DMS153 (cell line): ENCODE measurements at regions not wholly inside any gene's neighbourhood (a gene's known extent, or its start where the extent isn't known, plus 50 kb on each side); places are given as distances from the start of the nearest gene placed in this dataset.
"Not testable (repeated sequence)": the region's sequence is repeated elsewhere in the genome, so short reads cannot be mapped to it uniquely, and the experiment has no call there.

Experiments
- DNase-seq: peaks from one replicate; lab custom pipeline; 2025; lab: John Stamatoyannopoulos, UW

DNA sequence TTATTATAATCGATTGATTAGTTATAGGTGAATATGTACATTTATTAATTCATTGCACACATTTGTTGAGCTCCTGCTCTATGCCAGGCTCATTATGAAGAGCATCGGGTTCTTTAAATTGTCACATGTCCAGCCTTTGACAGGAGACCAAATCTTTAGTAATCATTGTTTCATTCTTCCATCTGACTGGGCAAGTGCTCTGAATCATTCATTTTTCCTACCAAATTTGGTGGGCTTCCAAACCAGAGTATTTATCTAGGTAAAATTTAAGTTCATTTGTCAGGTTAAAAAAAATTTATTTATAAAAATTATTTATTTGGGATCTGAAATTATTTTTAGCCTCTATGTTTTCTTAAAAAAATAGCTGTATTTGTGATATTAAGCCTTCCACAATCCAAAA, 404.9 kb upstream of the MMS22L start:
- DNase-seq: no peak

GRCh38 chr6:97689078-97689754, 406.2 kb upstream of the MMS22L start:
- no peak for DNase-seq

GRCh38 chr6:97697456-97697855, 414.4 kb upstream of the MMS22L start:
- DNase-seq: no peak

DNA sequence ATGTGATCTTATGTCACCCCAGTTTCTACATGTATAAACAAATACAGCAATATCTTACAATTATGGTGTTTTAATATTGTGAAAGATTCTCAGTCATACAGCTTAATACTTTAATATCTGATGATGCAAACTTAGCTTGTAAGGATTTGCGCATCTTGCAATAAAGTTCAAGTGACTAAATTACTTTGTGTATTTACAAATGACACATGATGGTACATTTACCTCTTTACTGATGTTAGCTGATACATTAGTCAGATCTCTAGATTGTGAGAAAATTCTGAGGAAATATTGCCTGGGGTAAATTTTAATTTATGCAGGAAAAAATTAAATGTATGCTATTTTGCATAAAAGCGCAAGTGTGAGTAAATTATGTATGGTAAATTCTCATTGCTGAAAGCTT, 418.8 kb upstream of the MMS22L start:
- DNase-seq: no peak

DNA sequence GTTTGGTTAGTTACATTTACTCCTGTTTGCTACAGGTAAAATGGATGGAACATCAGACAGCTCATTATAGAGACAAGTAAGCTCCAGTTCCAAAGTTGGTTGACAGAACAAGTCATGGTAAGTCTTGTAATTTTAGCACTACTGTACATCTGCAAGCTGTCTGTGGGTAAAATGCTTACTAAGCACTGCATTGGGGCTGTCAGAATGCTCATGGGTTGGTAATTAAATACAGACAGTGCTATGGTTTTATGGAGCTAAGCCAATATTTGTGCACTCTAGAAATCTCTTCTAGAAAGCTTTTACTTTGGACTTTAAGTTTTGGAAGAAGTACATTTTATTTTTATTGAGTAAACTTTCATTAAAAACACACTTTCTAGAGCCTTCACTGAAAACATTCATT, 419.2 kb upstream of the MMS22L start:
- DNase-seq: no peak

DNA sequence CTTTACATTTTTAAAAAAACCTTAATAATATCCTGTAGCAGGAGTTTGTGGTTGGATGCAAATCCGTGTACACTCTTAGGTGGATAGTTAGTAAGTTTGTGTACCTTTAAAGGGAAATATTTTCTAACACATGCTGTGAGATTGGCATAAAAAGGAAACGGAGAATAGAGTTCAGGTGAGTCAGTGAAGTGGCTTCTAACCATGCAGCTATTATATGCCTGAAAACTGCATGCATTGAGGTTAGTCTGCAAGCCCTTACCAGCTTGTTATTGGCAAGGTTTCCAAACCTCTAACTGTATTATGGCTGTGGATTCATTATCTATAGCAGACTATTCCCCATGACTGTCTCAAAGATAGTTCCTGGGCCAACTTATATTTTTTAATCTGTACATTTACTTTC, 420.6 kb upstream of the MMS22L start:
- no peak for DNase-seq

- DNase-seq: no peak
These were observed 422.6 kb upstream of the MMS22L start for GRCh38 chr6:97705568-97705967.

DNA sequence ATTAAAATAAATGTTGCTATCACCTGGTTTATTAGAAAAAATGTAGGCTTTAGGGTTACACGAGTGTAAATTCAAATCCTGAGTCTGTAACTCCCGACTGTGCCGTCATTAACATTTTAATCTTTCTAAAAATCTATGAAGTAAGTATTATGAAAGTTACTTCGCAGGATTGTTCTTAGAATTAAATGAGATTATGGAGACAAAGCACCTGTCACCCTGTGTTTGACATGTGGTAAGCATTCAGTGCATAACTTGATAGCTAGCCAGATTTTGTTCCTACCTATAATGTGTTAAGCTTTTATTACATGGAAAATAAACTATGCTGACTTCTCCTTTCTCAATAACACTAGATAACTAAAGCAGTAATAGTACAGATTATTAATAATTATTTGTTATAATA, 429.7 kb upstream of the MMS22L start:
- DNase-seq: no peak

DNA sequence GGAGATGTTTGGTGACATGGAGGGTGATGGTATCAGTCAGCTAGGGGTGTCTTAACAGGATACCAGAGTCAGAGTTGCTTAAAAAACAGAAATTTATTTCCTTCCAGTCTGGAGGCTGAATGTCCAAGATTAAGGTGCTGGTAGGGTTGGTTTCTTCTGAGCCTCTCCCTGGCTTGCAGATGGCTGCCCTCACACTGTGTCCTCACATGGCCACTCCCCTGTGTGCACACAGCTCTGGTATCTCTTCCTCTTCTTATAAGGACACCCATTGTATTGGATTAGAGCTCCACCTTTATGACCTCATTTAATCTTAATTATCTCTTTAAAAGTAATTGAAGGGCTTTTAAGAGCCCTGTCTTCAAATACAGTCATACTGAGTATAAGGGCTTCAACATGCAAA, 431.8 kb upstream of the MMS22L start:
- no peak for DNase-seq

- DNase-seq: no peak
These were observed 434.1 kb upstream of the MMS22L start for GRCh38 chr6:97717086-97717485.

GRCh38 chr6:97726378-97726777, 443.4 kb upstream of the MMS22L start:
- peak; percentile 12 for DNase-seq

DNA sequence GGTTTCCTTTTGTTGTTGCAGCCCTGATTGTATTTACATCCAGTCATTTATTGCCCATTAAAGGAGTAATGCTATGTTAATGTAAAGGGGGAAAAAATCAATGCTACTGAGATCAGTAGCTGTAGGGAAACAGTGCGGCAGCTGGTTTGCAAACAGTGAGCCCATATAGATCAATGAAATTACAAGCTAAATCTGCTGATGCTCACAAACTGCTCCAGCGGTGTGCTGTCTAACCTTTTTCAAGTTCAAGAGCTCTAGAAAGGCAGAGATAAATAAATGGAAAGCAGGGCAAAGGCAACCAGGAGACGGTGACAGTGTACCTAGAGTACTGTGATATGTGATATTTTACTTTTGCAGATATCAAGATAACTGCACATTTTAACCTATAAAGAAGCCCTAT, 449.0 kb upstream of the MMS22L start:
- no peak for DNase-seq

- no peak for DNase-seq
These were observed 474.6 kb upstream of the MMS22L start for GRCh38 chr6:97757575-97757974.

- no peak for DNase-seq
These were observed 482.4 kb upstream of the MMS22L start for GRCh38 chr6:97765461-97765860.

DNA sequence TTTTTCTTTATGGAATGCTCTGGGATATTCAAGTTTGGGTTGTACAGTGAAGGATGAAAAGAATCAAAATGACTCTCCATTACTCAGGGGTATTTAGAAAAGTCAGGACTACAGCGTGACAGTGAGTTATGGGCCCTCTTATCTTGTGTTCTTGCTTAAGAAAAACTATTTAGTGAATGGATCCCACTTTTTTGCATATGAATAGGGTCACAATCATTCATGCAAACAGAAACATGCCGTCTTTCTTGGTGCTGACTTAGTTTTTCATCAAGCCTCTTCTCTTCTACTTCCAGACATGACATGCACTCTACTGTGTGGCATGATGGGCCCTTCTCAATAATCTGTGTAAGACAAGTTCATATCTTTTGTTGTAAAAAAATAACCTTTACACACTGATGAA, 488.4 kb upstream of the MMS22L start:
- DNase-seq: no peak

DNA sequence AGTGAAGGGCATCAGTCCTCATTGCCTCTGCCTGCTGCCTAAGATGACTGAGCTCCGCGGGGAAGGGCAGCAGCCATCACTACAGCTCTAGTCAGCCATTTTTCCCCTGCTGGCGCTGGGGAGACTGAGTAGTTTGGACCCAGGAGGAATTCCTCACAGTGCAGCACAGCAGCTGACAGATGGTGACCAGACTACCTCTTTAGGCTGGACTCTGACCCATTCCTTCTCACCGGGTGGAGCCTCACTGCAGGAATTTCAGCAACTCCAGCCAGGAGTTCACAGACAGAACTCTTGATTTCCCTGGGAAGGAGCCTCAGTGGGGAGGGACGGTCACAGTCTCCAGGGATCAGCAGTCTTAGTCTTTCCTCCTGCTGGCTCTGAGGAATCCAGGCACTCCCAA, 492.0 kb upstream of the MMS22L start:
- DNase-seq: no peak

- no peak for DNase-seq
These were observed 495.4 kb upstream of the MMS22L start for GRCh38 chr6:97778290-97779038.

DNA sequence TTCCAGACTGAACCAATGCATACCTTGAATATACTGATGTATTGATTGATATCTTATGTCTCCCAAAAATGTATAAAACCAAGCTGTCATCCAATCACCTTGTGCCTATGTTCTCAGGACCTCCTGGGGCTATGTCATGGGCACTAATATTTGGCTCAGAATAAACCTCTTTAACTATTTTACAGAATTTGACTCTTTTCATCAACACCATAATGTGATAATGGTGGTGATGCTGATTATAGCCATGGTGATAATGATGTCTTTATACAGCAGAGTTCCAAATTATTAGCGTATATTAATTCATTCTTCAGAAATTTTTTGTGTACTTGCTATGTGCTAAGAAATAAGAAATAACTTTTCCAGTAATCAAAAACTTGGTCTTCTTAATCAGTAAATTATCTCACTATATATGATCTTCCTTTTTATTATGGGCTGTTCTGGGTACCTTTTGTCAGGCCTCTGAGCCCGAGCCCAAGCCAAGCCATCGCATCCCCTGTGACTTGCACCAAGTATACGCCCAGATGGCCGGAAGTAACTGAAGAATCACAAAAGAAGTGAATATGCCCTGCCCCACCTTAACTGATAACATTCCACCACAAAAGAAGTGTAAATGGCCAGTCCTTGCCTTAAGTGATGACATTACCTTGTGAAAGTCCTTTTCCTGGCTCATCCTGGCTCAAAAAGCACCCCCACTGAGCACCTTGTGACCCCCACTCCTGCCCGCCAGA, 496.2 kb upstream of the MMS22L start:
- DNase-seq: not testable (repeated sequence)

DNA sequence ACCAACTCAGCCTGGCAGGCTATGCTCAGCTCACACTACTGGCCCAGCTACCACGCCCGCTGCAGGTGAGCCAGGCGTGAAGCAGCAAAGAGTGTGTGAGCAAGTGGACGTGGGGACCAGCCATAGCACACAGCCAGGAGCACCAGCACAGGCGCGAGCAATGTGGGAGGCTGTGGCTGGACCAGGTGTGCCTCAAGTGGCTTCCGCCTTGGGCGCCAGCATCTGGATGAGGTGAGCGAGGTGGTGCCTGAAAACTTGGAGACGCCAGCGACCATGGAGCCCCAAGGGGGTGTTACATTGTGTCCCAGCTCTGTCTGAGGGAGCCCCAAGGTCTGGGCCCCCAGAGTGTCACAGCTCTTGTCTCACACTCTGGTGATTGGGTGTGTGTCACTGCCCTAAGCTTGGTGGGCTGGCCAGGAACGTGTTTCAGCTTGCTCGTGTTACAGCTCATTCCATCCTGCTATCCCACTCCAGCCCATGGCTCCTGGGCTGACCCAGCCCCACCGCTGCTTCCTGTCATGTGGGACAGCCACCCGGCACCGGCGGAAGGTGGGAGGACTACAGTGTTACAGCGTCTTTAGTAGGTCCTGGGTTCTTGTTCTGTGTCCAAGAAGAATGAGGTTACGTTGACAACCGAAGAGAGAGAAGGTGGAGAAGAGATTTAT, 508.0 kb upstream of the MMS22L start:
- no peak for DNase-seq

DNA sequence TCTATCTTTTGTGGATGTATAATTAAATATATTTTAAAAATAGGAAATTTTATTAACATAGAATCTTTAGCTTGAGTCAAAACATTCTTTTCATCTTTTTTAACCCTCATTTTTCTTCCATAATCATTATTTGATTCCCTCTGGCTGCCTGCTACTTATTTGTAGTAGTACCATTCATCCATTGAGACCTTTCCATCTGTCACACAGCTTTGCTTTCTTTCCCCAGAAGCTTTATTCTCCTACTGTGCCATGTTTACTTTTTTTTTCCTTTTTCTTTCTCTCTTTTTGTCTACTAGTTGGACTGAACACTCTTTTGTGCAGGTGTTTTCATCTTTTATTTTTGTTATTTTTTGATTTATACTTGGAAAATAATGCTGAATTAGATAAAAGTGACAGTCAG, 522.6 kb upstream of the MMS22L start:
- no peak for DNase-seq

- no peak for DNase-seq
These were observed 529.9 kb upstream of the MMS22L start for GRCh38 chr6:97812940-97813339.

DNA sequence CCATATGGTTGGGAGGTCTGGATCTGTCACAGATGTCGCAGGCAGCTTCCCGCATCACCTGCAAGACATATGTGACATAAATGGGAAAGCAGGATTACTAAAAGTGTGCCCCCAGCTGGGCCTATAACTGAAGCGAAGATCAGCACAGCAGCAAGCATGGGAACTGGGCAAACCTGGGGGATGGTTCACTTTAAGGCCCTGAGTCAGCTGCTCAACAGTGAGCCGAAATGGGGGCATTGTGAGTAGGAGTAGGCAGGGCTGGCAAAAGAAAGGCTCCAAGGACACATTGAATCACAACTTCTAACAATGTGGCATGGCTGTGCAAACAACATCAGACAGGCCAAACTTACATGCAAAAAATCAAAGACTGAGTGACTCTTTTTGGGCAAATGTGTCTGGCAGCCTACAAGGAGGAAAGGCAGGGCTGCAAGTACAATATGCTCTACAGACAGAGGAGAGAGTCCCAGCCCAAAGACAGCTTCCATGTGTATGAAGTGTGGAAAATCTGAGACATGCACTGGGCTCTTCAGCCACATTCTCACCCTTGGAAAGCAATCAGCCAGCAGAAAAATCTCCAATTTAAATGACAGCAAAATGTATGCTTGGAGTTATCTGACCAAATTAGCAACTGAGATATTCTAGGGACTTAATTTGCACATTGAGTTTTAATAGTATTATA, 531.0 kb upstream of the MMS22L start:
- no peak for DNase-seq
